Activated CD4-positive, alpha-beta T cell treated with anti-CD3 and anti-CD28 coated beads, Interleukin-2, amount 10 ng/mL, durations not matched to agents 24 days and 14 days (primary cell): ENCODE measurements at regions not wholly inside any gene's neighbourhood (a gene's known extent, or its start where the extent isn't known, plus 50 kb on each side); places are given as distances from the start of the nearest gene placed in this dataset.

Experiments used
- DNase-seq: peaks from one replicate; pipeline ENCODE4 v3.0.0; 2022
- H3K27ac Mint-ChIP-seq: one replicate; pipeline ENCODE4 v1.8.0; 2022; ENCODE audit warnings: mild to moderate bottlenecking, mixed read lengths
- H3K27me3 Mint-ChIP-seq: one replicate; pipeline ENCODE4 v1.8.0; 2022; ENCODE audit warnings: mixed read lengths
- H3K36me3 Mint-ChIP-seq: one replicate; pipeline ENCODE4 v1.8.0; 2022; ENCODE audit warnings: low read depth, mild to moderate bottlenecking, mixed read lengths
- H3K4me1 Mint-ChIP-seq: one replicate; pipeline ENCODE4 v1.8.0; 2021; ENCODE audit warnings: mixed read lengths
- H3K4me3 Mint-ChIP-seq: one replicate; pipeline ENCODE4 v1.8.0; 2022; ENCODE audit warnings: mild to moderate bottlenecking, moderate library complexity, mixed read lengths
- H3K9me3 Mint-ChIP-seq: one replicate; pipeline ENCODE4 v1.8.0; 2021; ENCODE audit warnings: mixed read lengths
- intact Hi-C: fragments of 100-400 bp; cut with micrococcal nuclease; formaldehyde crosslinking; loops from one replicate; pipeline ENCODE4 v1.15.1; 2023

- no peak overlapping the region for H3K27ac Mint-ChIP-seq
- no peaks in the 10 kb centered on the region for H3K27me3 Mint-ChIP-seq
Observed at GRCh38 chr3:29100292-29100691, 180.6 kb upstream of the RBMS3 start.

DNA sequence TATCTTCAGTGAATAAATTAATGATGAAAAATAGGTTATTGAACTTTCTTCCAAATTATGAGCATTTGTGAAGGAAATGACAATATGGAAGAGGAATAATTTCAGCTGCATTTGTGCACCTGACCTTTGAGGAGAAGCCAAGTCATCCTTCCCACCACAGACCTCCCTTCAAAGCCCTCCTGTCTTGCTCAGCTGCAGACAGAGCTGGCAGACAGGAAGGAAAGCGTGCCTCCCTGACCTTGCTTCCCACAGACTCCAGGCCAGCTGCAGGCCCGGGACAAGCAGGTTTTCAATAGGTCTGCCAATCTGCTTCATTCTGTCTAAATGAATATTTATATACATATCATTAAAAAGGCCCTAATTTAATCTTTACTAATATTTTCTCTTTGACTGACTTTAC is 152.9 kb upstream of the RBMS3 start:
- H3K9me3 Mint-ChIP-seq = peaks cover 3% of the 10 kb centered on the region
- no peak overlapping the region for H3K4me3 Mint-ChIP-seq
- intact Hi-C loops = no loop called here
- no peaks in the 10 kb centered on the region for H3K27me3 Mint-ChIP-seq
- H3K36me3 Mint-ChIP-seq = no peaks in the 10 kb centered on the region
- no peak for DNase-seq
- no peak overlapping the region for H3K27ac Mint-ChIP-seq
- H3K4me1 Mint-ChIP-seq = no peaks in the 10 kb centered on the region

More at GRCh38 chr3:29100292-29100691, 180.6 kb upstream of the RBMS3 start:
- intact Hi-C loops = no loop called here
- H3K4me1 Mint-ChIP-seq = no peaks in the 10 kb centered on the region
- no peaks in the 10 kb centered on the region for H3K36me3 Mint-ChIP-seq
- DNase-seq = no peak
- H3K4me3 Mint-ChIP-seq = no peak overlapping the region
- peaks cover 16% of the 10 kb centered on the region for H3K9me3 Mint-ChIP-seq

GRCh38 chr3:29137601-29138000 is 143.3 kb upstream of the RBMS3 start:
- no peak for DNase-seq
- no peaks in the 10 kb centered on the region for H3K36me3 Mint-ChIP-seq
- H3K27me3 Mint-ChIP-seq = peaks cover 1% of the 10 kb centered on the region
- no peak overlapping the region for H3K4me3 Mint-ChIP-seq
- intact Hi-C loops = loop anchor here (1.0 kb wide), 1 partner anchor 46 kb away; no protein-coding TSS in a partner anchor
- no peak overlapping the region for H3K27ac Mint-ChIP-seq
- no peaks in the 10 kb centered on the region for H3K9me3 Mint-ChIP-seq
- peaks cover 6% of the 10 kb centered on the region for H3K4me1 Mint-ChIP-seq

DNA sequence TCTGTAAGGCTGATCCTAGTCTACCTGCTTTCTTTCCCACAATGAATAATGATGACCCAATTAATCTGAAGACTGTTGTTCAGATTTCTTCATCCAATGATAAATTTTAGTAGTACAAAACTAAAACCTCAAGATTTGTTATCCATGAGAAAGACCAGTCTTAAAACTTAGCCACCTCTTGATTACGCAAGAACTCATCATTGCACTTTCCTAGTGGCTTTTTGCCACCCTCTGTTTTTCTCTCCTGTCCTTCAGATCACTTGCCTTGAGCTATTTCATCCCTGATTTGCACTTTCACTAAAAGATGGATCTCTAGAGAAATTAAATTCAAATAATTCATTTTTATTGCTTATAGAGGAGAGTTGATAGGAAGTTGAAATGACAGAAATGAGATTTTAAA is 142.7 kb upstream of the RBMS3 start:
- no peaks in the 10 kb centered on the region for H3K9me3 Mint-ChIP-seq
- intact Hi-C loops = no loop called here
- no peaks in the 10 kb centered on the region for H3K36me3 Mint-ChIP-seq
- H3K27me3 Mint-ChIP-seq = peaks cover 1% of the 10 kb centered on the region
- no peak overlapping the region for H3K27ac Mint-ChIP-seq
- no peak overlapping the region for H3K4me3 Mint-ChIP-seq
- H3K4me1 Mint-ChIP-seq = peaks cover 6% of the 10 kb centered on the region
- no peak for DNase-seq

DNA sequence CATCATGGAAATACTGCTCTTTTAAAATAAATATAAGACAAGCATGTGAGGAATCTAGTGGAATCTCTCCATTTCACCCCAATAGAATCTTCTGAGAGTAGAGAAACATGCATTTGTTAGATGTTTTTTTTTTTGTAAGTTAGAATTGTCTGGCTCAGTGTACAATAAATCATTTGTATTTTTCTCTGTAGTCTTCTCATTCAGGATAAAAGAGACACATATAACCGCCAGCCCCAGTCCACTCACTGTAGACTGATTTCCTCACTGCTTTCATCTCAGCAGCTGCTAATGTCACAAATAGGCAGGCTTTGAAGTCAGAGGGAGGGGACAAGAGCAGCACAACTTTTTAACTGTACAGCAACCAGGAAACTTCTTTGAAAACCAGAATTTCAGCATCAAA is 140.2 kb upstream of the RBMS3 start:
- peaks cover 8% of the 10 kb centered on the region for H3K4me1 Mint-ChIP-seq
- intact Hi-C loops = no loop called here
- H3K36me3 Mint-ChIP-seq = no peaks in the 10 kb centered on the region
- H3K27ac Mint-ChIP-seq = no peak overlapping the region
- H3K9me3 Mint-ChIP-seq = peaks cover 3% of the 10 kb centered on the region
- no peak overlapping the region for H3K4me3 Mint-ChIP-seq
- peaks cover 2% of the 10 kb centered on the region for H3K27me3 Mint-ChIP-seq
- DNase-seq = no peak

GRCh38 chr3:29141197-29141917 is 139.5 kb upstream of the RBMS3 start:
- DNase-seq = no peak
- Mint-ChIP-seq H3K4me3 (no peak overlapping the region), H3K27ac (no peak overlapping the region), H3K36me3 (no peaks in the 10 kb centered on the region), H3K27me3 (peaks cover 2% of the 10 kb centered on the region), H3K9me3 (peaks cover 3% of the 10 kb centered on the region), H3K4me1 (peaks cover 8% of the 10 kb centered on the region)
- intact Hi-C loops = no loop called here

DNA sequence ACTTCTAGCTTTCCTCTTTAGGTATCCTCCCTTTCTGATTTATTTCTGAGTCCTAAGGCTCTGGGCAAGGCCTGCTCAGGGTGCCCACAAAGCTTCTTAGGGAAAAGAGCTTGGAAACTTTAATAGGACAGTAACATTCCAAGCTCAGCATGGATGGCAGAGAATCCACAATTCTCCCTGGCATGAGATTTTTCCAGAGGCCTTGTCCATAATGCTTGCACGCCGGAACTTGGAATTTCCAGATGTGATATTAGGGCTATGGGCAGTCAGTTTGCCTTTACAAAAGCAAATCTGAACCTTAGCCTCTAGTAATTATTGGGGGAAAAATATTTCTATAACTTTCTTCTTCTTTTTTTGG is 139.0 kb upstream of the RBMS3 start:
- Mint-ChIP-seq H3K9me3 (peaks cover 3% of the 10 kb centered on the region), H3K4me3 (no peak overlapping the region), H3K27ac (no peak overlapping the region), H3K36me3 (no peaks in the 10 kb centered on the region), H3K27me3 (peaks cover 2% of the 10 kb centered on the region), H3K4me1 (peaks cover 7% of the 10 kb centered on the region)
- no peak for DNase-seq
- intact Hi-C loops = no loop called here

DNA sequence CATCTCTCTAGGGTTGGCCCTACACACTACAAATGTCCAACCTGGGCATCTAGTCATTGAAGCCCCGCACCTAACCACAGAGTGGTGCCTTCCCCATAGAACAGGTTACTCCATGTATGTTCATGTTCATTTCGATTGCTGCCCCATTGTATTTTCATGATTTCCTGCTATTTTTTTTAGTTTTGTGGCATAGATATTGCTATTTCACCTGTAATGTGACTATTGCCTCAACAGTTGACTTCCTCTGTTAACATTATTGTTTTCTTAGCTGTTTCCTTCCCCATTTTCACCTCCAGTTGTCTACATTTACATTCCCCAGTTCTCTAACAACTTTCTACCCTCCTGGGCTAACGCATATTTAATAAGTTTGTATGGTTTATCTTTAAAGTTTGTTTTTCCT is 137.7 kb upstream of the RBMS3 start:
- intact Hi-C loops = no loop called here
- H3K27ac Mint-ChIP-seq = no peak overlapping the region
- H3K4me3 Mint-ChIP-seq = no peak overlapping the region
- H3K4me1 Mint-ChIP-seq = peaks cover 3% of the 10 kb centered on the region
- no peak for DNase-seq
- H3K9me3 Mint-ChIP-seq = peaks cover 3% of the 10 kb centered on the region
- peaks cover 2% of the 10 kb centered on the region for H3K27me3 Mint-ChIP-seq
- no peaks in the 10 kb centered on the region for H3K36me3 Mint-ChIP-seq

DNA sequence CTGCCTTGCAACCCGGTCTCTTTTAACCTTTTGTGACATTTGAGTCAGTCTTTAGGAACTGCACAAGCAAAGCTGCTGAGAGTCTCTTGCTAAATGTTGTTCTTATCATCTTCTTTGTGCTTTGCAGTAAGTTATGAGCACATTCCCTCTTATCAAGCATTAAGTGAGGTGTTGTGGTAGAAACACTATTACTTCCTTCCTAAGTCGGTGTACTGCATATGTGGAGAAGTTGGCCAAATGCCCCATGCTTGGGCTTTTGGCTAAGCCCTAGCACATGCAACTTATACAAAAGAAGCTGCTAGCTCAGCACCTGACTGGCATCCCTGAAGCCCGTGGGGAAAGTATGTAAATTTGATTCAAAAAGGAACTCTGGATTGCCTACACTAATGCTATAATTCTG is 136.5 kb upstream of the RBMS3 start:
- H3K4me1 Mint-ChIP-seq = peaks cover 2% of the 10 kb centered on the region
- H3K36me3 Mint-ChIP-seq = no peaks in the 10 kb centered on the region
- intact Hi-C loops = no loop called here
- H3K4me3 Mint-ChIP-seq = no peak overlapping the region
- H3K9me3 Mint-ChIP-seq = peaks cover 3% of the 10 kb centered on the region
- peaks cover 3% of the 10 kb centered on the region for H3K27me3 Mint-ChIP-seq
- no peak overlapping the region for H3K27ac Mint-ChIP-seq
- DNase-seq = no peak

GRCh38 chr3:29144807-29145206 is 136.1 kb upstream of the RBMS3 start:
- no peak for DNase-seq
- no peak overlapping the region for H3K4me3 Mint-ChIP-seq
- H3K4me1 Mint-ChIP-seq = peaks cover 2% of the 10 kb centered on the region
- H3K27me3 Mint-ChIP-seq = peaks cover 3% of the 10 kb centered on the region
- intact Hi-C loops = no loop called here
- H3K9me3 Mint-ChIP-seq = peaks cover 3% of the 10 kb centered on the region
- H3K36me3 Mint-ChIP-seq = no peaks in the 10 kb centered on the region
- no peak overlapping the region for H3K27ac Mint-ChIP-seq

DNA sequence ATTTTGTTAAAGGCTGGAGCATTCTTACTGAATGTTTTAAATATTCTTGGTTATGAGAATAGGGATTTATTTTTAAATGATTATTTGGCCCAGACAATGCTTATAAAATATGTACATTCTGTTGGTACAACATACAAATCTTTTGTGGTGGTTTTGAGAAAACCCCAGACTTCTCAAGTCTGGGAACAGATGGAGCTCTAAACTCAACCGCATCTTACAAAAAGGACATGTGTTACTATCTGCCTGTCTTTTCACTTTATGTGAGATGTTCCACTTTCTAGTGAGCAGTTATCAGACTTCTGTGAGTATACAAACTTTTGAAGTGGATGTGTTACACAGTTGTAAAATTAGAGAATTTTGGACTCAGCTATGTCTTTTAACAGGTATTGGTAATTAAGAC is 135.5 kb upstream of the RBMS3 start:
- Mint-ChIP-seq H3K36me3 (no peaks in the 10 kb centered on the region), H3K27ac (no peak overlapping the region), H3K4me3 (no peak overlapping the region), H3K9me3 (peaks cover 3% of the 10 kb centered on the region), H3K4me1 (peaks cover 2% of the 10 kb centered on the region), H3K27me3 (peaks cover 4% of the 10 kb centered on the region)
- no peak for DNase-seq
- intact Hi-C loops = no loop called here

- H3K27ac Mint-ChIP-seq = no peak overlapping the region
- DNase-seq = no peak
- H3K27me3 Mint-ChIP-seq = peaks cover 14% of the 10 kb centered on the region
- H3K4me3 Mint-ChIP-seq = no peak overlapping the region
- intact Hi-C loops = no loop called here
- H3K4me1 Mint-ChIP-seq = peaks cover 11% of the 10 kb centered on the region
- H3K36me3 Mint-ChIP-seq = no peaks in the 10 kb centered on the region
- H3K9me3 Mint-ChIP-seq = peaks cover 5% of the 10 kb centered on the region
Observed at GRCh38 chr3:29152379-29152778, 128.5 kb upstream of the RBMS3 start.

GRCh38 chr3:29153811-29154210 is 127.1 kb upstream of the RBMS3 start:
- DNase-seq = peak; percentile 86
- no peaks in the 10 kb centered on the region for H3K36me3 Mint-ChIP-seq
- H3K27ac Mint-ChIP-seq = no peak overlapping the region
- H3K9me3 Mint-ChIP-seq = peaks cover 5% of the 10 kb centered on the region
- intact Hi-C loops = loop anchor here (2.0 kb wide), 2 partner anchors 17 to 29 kb away; no protein-coding TSS in a partner anchor
- peaks cover 16% of the 10 kb centered on the region for H3K27me3 Mint-ChIP-seq
- H3K4me1 Mint-ChIP-seq = peaks cover 13% of the 10 kb centered on the region
- H3K4me3 Mint-ChIP-seq = no peak overlapping the region

DNA sequence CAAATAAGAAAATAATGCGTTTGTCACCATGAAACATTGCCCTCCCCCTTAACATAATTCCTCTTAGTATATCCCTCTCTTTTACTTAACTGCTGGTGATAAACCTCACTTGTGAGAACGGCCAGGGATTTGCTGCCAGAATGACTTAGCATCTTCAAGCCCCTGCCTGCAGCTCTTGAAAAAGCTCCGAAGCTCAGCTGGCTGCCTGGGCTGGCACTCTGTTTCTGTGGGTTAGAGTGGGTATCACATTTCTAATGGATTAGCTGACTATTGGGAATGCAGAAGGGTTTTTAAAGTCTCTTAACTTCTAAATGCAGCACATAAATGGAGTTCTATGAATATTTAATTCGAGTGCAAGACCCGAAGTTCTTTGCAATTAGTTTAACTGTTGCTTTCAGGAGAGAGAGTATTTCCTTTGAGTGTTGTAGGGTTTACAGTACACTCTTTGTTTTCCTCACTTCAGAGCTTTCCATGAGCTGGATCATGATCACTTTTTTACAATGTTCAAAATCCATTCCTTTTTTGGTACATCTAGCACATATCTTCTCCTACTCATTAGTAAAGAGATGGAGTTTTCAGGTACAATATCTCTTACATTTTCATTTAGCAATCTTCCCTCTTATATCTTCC is 124.7 kb upstream of the RBMS3 start:
- Mint-ChIP-seq H3K4me3 (no peak overlapping the region), H3K9me3 (peaks cover 8% of the 10 kb centered on the region), H3K4me1 (peaks cover 14% of the 10 kb centered on the region), H3K27ac (no peak overlapping the region), H3K36me3 (peaks cover under 1% of the 10 kb centered on the region), H3K27me3 (peaks cover 12% of the 10 kb centered on the region)
- DNase-seq = no peak
- intact Hi-C loops = no loop called here

- DNase-seq = no peak
- H3K27me3 Mint-ChIP-seq = peaks cover 4% of the 10 kb centered on the region
Observed at GRCh38 chr3:29164825-29165224, 116.0 kb upstream of the RBMS3 start.

More at GRCh38 chr3:29164825-29165224, 116.0 kb upstream of the RBMS3 start:
- Mint-ChIP-seq H3K36me3 (peaks cover 2% of the 10 kb centered on the region), H3K9me3 (peaks cover 12% of the 10 kb centered on the region), H3K4me3 (no peak overlapping the region), H3K27ac (no peak overlapping the region), H3K4me1 (peaks cover 2% of the 10 kb centered on the region)
- intact Hi-C loops = no loop called here
